ENCODE measurements at regions not wholly inside any gene's neighbourhood (a gene's known extent, or its start where the extent isn't known, plus 50 kb on each side); places are given as distances from the start of the nearest gene placed in this dataset.

GRCh38 chr20:40476461-40476860 lies 212.6 kb downstream of the MAFB start:
- no peak for DNase-seq (ENCODE audit: low read depth)
- no peak overlapping the region for H3K4me3 ChIP-seq (ENCODE audit: control insufficient read depth, low read depth, low read length)
- no peak for TF ChIP-seq CTCF (IDR thresholded peaks at IDR 0.05; ENCODE audit: control insufficient read depth, insufficient read depth, low read depth, low read length, missing control alignments)

GRCh38 chr20:40472905-40473304 lies 216.1 kb downstream of the MAFB start:
- TF ChIP-seq CTCF (IDR thresholded peaks at IDR 0.05; ENCODE audit: control insufficient read depth, insufficient read depth, low read depth, low read length, missing control alignments) = no peak
- DNase-seq (ENCODE audit: low read depth) = no peak

GRCh38 chr20:40471261-40471629 lies 217.8 kb downstream of the MAFB start:
- H3K4me3 ChIP-seq (ENCODE audit: control insufficient read depth, low read depth, low read length) = no peak overlapping the region
- no peak for TF ChIP-seq CTCF (IDR thresholded peaks at IDR 0.05; ENCODE audit: control insufficient read depth, insufficient read depth, low read depth, low read length, missing control alignments)
- no peak for DNase-seq (ENCODE audit: low read depth)

More at GRCh38 chr20:40472905-40473304, 216.1 kb downstream of the MAFB start:
- no peak overlapping the region for H3K4me3 ChIP-seq (ENCODE audit: control insufficient read depth, low read depth, low read length)

GRCh38 chr20:40470445-40471260 lies 218.4 kb downstream of the MAFB start:
- no peak for TF ChIP-seq CTCF (IDR thresholded peaks at IDR 0.05; ENCODE audit: control insufficient read depth, insufficient read depth, low read depth, low read length, missing control alignments)
- no peak overlapping the region for H3K4me3 ChIP-seq (ENCODE audit: control insufficient read depth, low read depth, low read length)
- DNase-seq (ENCODE audit: low read depth) = no peak

GRCh38 chr20:40468759-40469158 lies 220.3 kb downstream of the MAFB start:
- no peak for TF ChIP-seq CTCF (IDR thresholded peaks at IDR 0.05; ENCODE audit: control insufficient read depth, insufficient read depth, low read depth, low read length, missing control alignments)
- no peak for DNase-seq (ENCODE audit: low read depth)
- no peak overlapping the region for H3K4me3 ChIP-seq (ENCODE audit: control insufficient read depth, low read depth, low read length)

GRCh38 chr20:40467703-40468411 lies 221.2 kb downstream of the MAFB start:
- DNase-seq (ENCODE audit: low read depth) = no peak
- no peak for TF ChIP-seq CTCF (IDR thresholded peaks at IDR 0.05; ENCODE audit: control insufficient read depth, insufficient read depth, low read depth, low read length, missing control alignments)
- no peak overlapping the region for H3K4me3 ChIP-seq (ENCODE audit: control insufficient read depth, low read depth, low read length)
